ENCODE measurements at regions not wholly inside any gene's neighbourhood (a gene's known extent, or its start where the extent isn't known, plus 50 kb on each side); places are given as distances from the start of the nearest gene placed in this dataset.
A peak's percentile ranks its signal among the peaks of the same experiment; 100 is the strongest.

- DNase-seq: peak; percentile 86
These were observed 596.0 kb downstream of the BCL11A start for GRCh38 chr2:59957504-59957903.

- no peak for DNase-seq
These were observed 596.5 kb downstream of the BCL11A start for GRCh38 chr2:59956981-59957380.

DNA sequence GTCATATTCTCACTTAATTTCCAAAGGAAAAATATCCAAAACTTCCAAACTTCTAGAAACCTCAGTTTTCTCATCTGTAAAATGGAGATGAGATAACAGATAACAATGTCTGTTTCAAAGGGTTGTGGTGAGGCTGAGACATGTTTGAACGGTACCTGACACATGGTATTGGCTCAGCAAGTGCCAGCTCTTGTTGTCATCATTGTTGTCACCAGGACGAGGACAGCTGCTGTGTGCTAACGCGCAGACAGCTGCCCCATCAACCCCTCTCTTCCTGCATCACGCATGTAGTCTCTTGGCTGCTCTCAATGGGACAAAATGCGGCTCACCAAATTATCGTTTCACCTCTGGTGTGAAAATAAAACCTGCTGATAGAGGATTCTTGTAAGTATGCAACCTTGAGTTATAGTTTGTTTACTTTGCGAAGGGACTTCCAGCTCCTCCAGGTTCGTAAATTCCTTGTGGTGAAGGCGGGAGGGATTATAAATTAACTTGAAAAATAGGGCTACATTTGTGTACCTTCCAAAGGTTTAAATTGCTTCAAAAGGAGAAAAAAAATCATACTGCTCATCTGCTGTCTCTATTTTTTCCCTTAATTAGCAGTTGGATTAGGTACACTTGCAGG is 605.4 kb downstream of the BCL11A start:
- DNase-seq: no peak

GRCh38 chr2:59947209-59947608 is 606.2 kb downstream of the BCL11A start:
- no peak for DNase-seq

GRCh38 chr2:59939236-59939635 is 614.2 kb downstream of the BCL11A start:
- DNase-seq: no peak

DNA sequence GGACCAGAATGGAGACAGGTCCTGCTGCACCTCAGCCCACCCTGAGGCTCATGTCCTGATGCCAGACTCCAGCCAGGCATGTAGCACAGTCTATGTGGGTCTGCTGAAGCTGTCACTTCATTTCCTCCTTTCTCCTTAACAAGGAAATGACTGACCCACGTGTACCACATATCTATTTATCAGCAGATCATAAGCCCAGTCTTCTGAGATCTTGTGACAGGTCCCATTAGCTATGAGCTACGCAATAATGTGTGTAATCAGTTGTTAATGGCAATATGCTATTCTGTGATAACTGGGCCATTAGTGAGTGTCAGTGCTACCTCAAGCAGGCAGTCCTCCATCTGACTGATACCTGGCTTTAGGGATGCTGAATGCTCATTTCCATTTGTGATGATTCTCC is 615.3 kb downstream of the BCL11A start:
- DNase-seq: no peak

DNA sequence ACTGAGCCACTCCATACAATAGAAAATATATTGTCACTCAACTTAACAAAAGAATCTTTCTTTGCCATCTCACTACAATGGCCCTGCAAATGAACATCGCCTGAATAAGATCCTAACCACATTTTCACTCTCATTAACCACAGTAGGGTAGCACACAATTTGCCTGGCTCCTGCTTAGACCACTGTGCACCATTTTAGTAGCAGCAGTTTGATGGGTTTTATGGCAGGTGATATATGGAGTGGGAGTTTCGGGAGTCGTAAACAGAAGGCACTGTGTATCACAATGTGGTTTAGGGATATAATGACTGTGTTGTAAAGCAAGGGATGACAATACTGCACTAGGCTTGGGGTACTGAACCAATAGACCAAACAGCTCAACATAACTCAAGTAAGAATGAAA is 617.4 kb downstream of the BCL11A start:
- no peak for DNase-seq

GRCh38 chr2:59935005-59935404 is 618.4 kb downstream of the BCL11A start:
- DNase-seq: no peak

DNA sequence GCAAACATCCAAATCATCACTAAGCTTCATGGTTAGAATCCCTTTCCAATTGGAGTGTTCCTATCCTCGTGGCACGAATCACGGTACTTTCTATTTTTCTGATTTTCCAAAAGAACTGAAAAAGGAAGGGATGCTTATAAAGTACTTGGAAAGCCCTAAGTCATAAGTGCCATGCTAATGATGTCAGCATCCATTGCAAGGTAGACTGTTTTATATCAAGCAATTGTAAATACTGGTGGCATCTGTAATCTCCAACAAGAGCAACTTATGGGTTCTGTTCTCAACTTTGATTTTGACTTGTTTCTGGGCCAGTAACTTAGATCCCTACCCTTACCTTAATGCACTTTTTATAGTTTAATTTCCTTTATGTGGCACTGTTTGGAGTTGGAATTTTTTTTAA is 619.5 kb downstream of the BCL11A start:
- DNase-seq: no peak

DNA sequence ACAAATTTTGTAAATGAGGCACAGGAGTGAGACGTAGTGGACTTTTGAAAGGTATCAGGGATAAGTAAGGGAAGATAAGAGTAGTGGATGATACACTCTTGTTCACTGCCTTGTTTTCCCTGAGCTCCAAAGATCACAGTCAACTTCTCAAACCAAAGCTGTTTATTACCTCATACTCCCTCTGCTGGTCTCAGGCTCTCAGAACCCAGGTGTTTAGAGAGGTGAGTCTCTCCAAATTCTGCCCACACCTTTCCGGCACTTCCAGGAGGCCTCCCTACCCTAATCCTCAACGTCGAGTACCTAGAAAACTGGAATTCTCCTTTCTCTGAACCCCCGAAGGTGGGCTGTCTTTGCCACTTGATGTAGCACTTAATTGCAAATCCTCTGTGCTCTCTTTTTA is 621.1 kb downstream of the BCL11A start:
- no peak for DNase-seq

DNA sequence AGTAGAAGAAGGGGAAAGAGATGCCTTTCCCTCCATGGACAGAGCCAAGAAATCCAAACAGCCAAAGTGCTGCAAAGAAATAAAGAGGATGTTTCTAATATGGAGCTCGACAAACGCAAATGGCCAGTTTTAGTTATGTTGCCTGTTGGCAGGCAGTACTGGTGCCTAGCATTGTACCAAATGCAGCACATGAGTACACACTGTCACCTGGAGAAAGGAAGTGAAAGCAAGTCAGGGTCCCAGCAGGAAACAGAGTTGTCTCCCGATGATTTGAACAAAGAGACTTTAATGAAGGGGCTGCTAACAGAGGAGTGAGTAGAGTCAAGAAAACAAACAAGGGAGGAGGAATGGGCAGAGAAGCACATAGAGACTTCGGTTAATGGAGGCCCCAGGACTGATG is 623.0 kb downstream of the BCL11A start:
- DNase-seq: no peak

DNA sequence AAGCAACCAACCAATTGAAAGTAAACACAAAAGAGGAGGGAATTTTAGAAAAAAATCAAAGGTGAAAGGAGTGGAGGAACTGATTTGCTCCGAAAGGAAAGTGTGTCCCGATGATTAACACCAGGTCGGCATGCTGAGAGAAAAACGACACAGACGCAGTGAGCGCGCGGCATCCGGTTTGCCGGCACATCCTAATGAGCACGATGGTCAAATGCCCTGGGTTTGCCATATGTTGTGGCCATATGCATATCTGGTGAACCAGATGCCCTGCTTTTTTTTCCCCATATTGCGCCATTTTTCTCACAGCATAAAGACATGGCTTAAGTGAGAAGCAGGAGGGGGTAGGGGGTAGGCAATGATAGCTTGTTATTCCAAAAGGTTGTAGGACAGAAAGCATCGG is 626.7 kb downstream of the BCL11A start:
- no peak for DNase-seq

- no peak for DNase-seq
These were observed 628.1 kb downstream of the BCL11A start for GRCh38 chr2:59925321-59925720.

DNA sequence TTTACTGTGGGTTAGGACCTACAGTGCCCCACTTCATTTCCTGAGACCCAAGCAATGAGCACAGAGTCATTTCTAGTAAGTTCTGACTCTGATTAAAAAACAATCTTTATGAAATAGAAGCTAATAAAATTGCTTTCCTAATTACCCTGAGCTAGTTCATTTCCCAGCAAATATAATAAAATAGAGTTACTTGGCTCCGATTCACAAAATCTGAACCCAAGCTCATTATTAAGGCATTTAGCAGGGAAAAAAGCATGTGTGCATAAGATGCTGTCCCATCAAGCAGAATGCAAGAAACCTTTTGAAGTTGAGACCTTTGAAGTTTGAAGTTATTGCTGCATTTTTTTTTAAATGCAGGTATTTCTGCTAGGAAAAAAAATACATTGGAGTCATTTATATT is 629.1 kb downstream of the BCL11A start:
- DNase-seq: no peak

DNA sequence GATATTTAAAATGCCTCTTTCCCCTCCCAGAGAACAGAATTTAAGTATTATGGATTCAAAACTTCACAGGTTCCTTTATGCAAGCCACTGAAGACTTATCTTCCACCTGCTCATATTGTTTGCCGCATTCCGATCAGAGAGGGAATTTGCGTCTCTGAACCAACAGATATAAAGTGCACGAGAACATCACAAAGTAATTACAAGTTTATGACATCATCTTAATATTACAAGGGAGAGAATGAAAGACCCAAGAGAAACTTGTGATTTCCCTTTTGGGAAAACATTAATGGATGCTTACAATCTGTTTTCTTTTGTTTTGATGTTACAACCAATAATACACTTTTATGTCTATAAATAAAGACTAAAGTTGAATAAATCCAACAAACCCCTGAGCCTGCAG is 631.0 kb downstream of the BCL11A start:
- DNase-seq: no peak

DNA sequence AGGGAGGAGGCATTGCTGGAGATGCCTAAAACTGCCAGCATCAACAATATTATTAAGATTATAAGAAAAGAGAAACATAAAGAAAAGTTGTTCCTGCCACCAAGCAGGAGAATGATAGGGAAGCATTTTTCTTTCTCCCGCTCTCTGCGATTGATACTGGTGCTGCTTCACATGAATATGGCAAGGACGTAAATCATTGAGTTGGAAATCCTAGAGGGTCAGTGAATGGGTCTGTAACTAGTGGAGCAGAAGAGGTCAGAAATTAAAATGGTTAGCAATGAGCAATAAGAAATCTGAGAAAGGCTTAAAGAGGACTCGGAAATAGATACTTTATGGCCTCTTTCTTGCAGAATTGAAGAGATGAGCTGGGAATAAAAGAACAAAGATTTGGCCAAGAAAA is 631.7 kb downstream of the BCL11A start:
- DNase-seq: no peak

- DNase-seq: no peak
These were observed 632.5 kb downstream of the BCL11A start for GRCh38 chr2:59920961-59921360.

GRCh38 chr2:59920307-59920706 is 633.1 kb downstream of the BCL11A start:
- no peak for DNase-seq

DNA sequence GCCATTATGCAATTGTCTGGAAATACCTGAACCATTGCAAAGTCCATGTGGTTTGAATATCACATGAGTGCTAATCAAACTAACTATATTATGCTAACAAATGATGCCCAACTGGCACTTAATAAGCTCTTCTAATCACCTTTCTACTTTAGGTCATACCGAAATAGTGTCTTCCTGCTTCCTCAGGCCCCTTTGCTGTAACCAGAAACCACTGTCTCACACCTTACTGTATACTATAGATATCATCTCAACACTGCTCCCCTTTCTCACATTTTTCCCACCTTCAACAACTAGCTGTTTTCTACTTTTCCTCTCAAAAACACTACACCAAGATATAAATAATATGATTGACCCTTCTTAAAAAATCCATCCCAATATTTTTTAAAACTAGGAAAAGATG is 633.9 kb downstream of the BCL11A start:
- no peak for DNase-seq

- DNase-seq: no peak
These were observed 641.4 kb downstream of the BCL11A start for GRCh38 chr2:59912042-59912441.

DNA sequence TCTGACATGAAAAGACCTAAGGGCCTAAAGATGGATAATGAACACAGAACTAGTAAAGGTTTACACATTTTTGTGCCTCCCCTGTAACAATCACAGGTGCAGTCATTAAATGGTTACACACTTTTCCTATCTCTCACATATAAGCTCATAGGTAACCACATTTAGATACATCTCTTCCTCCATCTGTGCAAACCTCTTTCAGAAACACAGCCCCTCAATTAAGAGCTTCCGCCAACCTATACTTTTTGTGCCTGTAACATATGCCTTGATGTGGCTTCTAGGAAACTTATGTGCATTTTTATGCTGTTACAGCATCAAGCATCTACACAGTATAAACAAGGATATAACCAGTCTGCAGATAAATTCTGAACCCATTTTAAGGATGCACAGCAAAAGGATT is 643.3 kb downstream of the BCL11A start:
- no peak for DNase-seq

DNA sequence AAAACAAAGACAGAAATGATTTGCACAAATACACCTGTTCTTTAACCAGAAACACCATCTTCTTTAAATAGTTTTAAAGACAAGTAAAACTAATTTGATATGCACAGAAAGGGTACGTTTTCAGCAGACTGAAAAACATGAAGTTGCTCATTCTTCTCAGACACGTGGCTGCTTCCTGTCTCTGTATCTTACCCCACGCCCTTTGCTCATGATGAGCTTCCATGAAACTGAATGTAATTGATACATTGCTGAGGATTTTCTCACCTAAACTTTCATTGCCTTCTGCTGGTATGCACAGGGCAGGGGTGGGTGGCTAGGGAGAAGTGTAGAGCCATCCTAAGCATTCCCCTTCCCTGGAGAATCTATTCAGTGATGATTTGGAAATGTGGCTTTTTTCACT is 644.3 kb downstream of the BCL11A start:
- DNase-seq: no peak

GRCh38 chr2:59905731-59906130 is 647.7 kb downstream of the BCL11A start:
- DNase-seq: no peak

GRCh38 chr2:59903994-59904544 is 649.4 kb downstream of the BCL11A start:
- no peak for DNase-seq

- no peak for DNase-seq
These were observed 652.6 kb downstream of the BCL11A start for GRCh38 chr2:59900728-59901452.
